WTC11 (cell line): ENCODE measurements at regions not wholly inside any gene's neighbourhood (a gene's known extent, or its start where the extent isn't known, plus 50 kb on each side); places are given as distances from the start of the nearest gene placed in this dataset.

Experiments used
- ATAC-seq: fragments of 200-7000 bp; cut with Tn5 transposase; 2 replicates; pipeline ENCODE4 v1.10.0; 2021; ENCODE audit warnings: mild to moderate bottlenecking, moderate library complexity
- CTCF ChIA-PET: fragments of 300-600 bp; sonication (Branson Sonifier 250); formaldehyde crosslinking; loops from one replicate; lab custom pipeline; 2021; ENCODE audit warnings: antibody characterized with exemption; lab: Charles Lee
- POLR2A ChIA-PET: fragments of 350-600 bp; sonication (Branson Sonifier 250); formaldehyde crosslinking; loops from one replicate; lab custom pipeline; 2021; ENCODE audit warnings: antibody characterized with exemption; lab: Charles Lee
- DNase-seq: peaks from one replicate; pipeline ENCODE4 v3.0.0; 2021; ENCODE audit warnings: low spot score
- H3K27ac Mint-ChIP-seq: 2 replicates; pipeline ENCODE4 v1.8.0; 2021; ENCODE audit warnings: mixed read lengths
- H3K27me3 Mint-ChIP-seq: 2 replicates; pipeline ENCODE4 v1.8.0; 2021; ENCODE audit warnings: low read depth, mild to moderate bottlenecking, moderate library complexity, mixed read lengths
- H3K36me3 Mint-ChIP-seq: 2 replicates; pipeline ENCODE4 v1.8.0; 2021; ENCODE audit warnings: mixed read lengths
- H3K4me1 Mint-ChIP-seq: 2 replicates; pipeline ENCODE4 v1.8.0; 2022; ENCODE audit warnings: mixed read lengths
- H3K4me3 Mint-ChIP-seq: 2 replicates; pipeline ENCODE4 v1.8.0; 2021; ENCODE audit warnings: mild to moderate bottlenecking, moderate library complexity, mixed read lengths
- H3K9me3 Mint-ChIP-seq: 2 replicates; pipeline ENCODE4 v1.8.0; 2021; ENCODE audit warnings: mixed read lengths
- CTCF ChIP-seq: fragments of 200-600 bp; IDR thresholded peaks from 2 replicates; pipeline ENCODE4 v1.8.0; 2022; ENCODE audit warnings: antibody characterized with exemption
- E2F5 ChIP-seq: sonication (generic); formaldehyde crosslinking; IDR thresholded peaks from 2 replicates; pipeline ENCODE4 v1.8.1; 2022; ENCODE audit warnings: mild to moderate bottlenecking, moderate library complexity, missing genetic modification reagents
- FOXJ3 ChIP-seq: sonication (generic); formaldehyde crosslinking; IDR thresholded peaks from 2 replicates; pipeline ENCODE4 v1.9.0; 2021; ENCODE audit warnings: missing genetic modification reagents, mild to moderate bottlenecking, borderline replicate concordance
- HMGA2 ChIP-seq: fragments of 250-450 bp; sonication (Bioruptor Pico); IDR thresholded peaks from 2 replicates; pipeline ENCODE4 v1.4.0; 2021; ENCODE audit warnings: mild to moderate bottlenecking, moderate library complexity
- IRF1 ChIP-seq: sonication (generic); formaldehyde crosslinking; IDR thresholded peaks from 2 replicates; pipeline ENCODE4 v1.8.0; 2023; ENCODE audit warnings: missing genetic modification reagents
- MXD4 ChIP-seq: fragments of 250-450 bp; sonication (Bioruptor Pico); IDR thresholded peaks from 2 replicates; pipeline ENCODE4 v1.8.0; 2021; ENCODE audit warnings: mild to moderate bottlenecking, moderate library complexity, borderline replicate concordance
- PRDM15 ChIP-seq: sonication (generic); formaldehyde crosslinking; IDR thresholded peaks from 2 replicates; pipeline ENCODE4 v1.8.0; 2022; ENCODE audit warnings: missing genetic modification reagents
- SP1 ChIP-seq: sonication (generic); formaldehyde crosslinking; conservative IDR thresholded peaks from 2 replicates; pipeline ENCODE4 v1.8.1; 2022; ENCODE audit warnings: missing genetic modification reagents
- USF1 ChIP-seq: sonication (generic); formaldehyde crosslinking; IDR thresholded peaks from 2 replicates; pipeline ENCODE4 v1.8.0; 2022; ENCODE audit warnings: mild to moderate bottlenecking, missing genetic modification reagents
- USF2 ChIP-seq: sonication (generic); formaldehyde crosslinking; IDR thresholded peaks from 2 replicates; pipeline ENCODE4 v1.8.1; 2023; ENCODE audit warnings: mild to moderate bottlenecking, missing genetic modification reagents, moderate library complexity
- ZBTB43 ChIP-seq: sonication (generic); formaldehyde crosslinking; IDR thresholded peaks from 2 replicates; pipeline ENCODE4 v1.8.1; 2023; ENCODE audit warnings: mild to moderate bottlenecking, missing genetic modification reagents
- ZNF219 ChIP-seq: sonication (generic); formaldehyde crosslinking; IDR thresholded peaks from 2 replicates; pipeline ENCODE4 v1.8.0; 2023; ENCODE audit warnings: missing genetic modification reagents, mild to moderate bottlenecking, borderline replicate concordance
- ZNF396 ChIP-seq: fragments of 250-450 bp; sonication (Bioruptor Pico); IDR thresholded peaks from 2 replicates; pipeline ENCODE4 v1.8.0; 2021; ENCODE audit warnings: mild to moderate bottlenecking, moderate library complexity, borderline replicate concordance
- ZNF416 ChIP-seq: fragments of 250-450 bp; sonication (Bioruptor Pico); IDR thresholded peaks from 2 replicates; pipeline ENCODE4 v1.9.0; 2021; ENCODE audit warnings: mild to moderate bottlenecking, inconsistent platforms

- TF ChIP-seq ZBTB43 (CRISPR knock-in tag), result no peak
- TF ChIP-seq E2F5 (CRISPR knock-in tag), result no peak
- TF ChIP-seq ZNF396 (CRISPR knock-in tag), result no peak
- TF ChIP-seq SP1 (CRISPR knock-in tag), result no peak
- TF ChIP-seq PRDM15 (CRISPR knock-in tag), result no peak
- no peak for TF ChIP-seq HMGA2 (CRISPR knock-in tag)
- no peak for TF ChIP-seq IRF1 (CRISPR knock-in tag)
- TF ChIP-seq ZNF416, result no peak
- TF ChIP-seq FOXJ3, result no peak
- no peak for TF ChIP-seq CTCF
- H3K27ac Mint-ChIP-seq, result peak overlapping the region; percentile 33; the same call in 1 of the 2 replicates
- ATAC-seq, result peak; percentile 21
- no peak for DNase-seq
- H3K9me3 Mint-ChIP-seq, result no peaks in the 10 kb centered on the region
- H3K27me3 Mint-ChIP-seq, result peaks cover 8% of the 10 kb centered on the region
- CTCF ChIA-PET, result interaction anchor here (0.5 to 2.0 kb wide), 7 partner anchors 8 to 167 kb away, joined by 3 to 8 read pairs (median 3); no protein-coding TSS in a partner anchor
- no peaks in the 10 kb centered on the region for H3K36me3 Mint-ChIP-seq
- POLR2A ChIA-PET, result interaction anchor here (0.6 to 1.7 kb wide), 6 partner anchors 9 to 360 kb away, joined by 3 to 9 read pairs (median 4); no protein-coding TSS in a partner anchor
- peak overlapping the region; percentile 73 for H3K4me3 Mint-ChIP-seq
- peaks cover 24% of the 10 kb centered on the region for H3K4me1 Mint-ChIP-seq
Measured at GRCh38 chrX:40177117-40177430, 79.3 kb upstream of the BCOR start.

GRCh38 chrX:40176351-40177116 is 78.8 kb upstream of the BCOR start:
- CTCF ChIA-PET, result interaction anchor here (0.5 to 2.0 kb wide), 7 partner anchors 9 to 166 kb away, joined by 3 to 8 read pairs (median 3); no protein-coding TSS in a partner anchor

More at GRCh38 chrX:40176351-40177116, 78.8 kb upstream of the BCOR start:
- Mint-ChIP-seq H3K4me3 (peak overlapping the region; percentile 73), H3K36me3 (no peaks in the 10 kb centered on the region), H3K9me3 (no peaks in the 10 kb centered on the region), H3K4me1 (peaks cover 24% of the 10 kb centered on the region), H3K27me3 (peaks cover 8% of the 10 kb centered on the region), H3K27ac (no peak overlapping the region)
- TF ChIP-seq ZNF219 (CRISPR knock-in tag), result no peak
- TF ChIP-seq USF2 (CRISPR knock-in tag), result peak; percentile 85
- peak; percentile 59; the same call in 1 of the 2 replicates for TF ChIP-seq USF1
- no peak for TF ChIP-seq MXD4 (CRISPR knock-in tag)
- ATAC-seq (peak; percentile 4; the same call in 1 of the 2 replicates), DNase-seq (peak; percentile 48)
- POLR2A ChIA-PET, result interaction anchor here (0.6 to 1.7 kb wide), 8 partner anchors 9 to 360 kb away, joined by 3 to 9 read pairs (median 4); no protein-coding TSS in a partner anchor
